ENCODE measurements at regions not wholly inside any gene's neighbourhood (a gene's known extent, or its start where the extent isn't known, plus 50 kb on each side); places are given as distances from the start of the nearest gene placed in this dataset.
A peak's percentile ranks its signal among the peaks of the same experiment; 100 is the strongest.

- Histone ChIP-seq H3K4me3 (replicated peaks in 1 of 3; ENCODE audit: insufficient read depth in 1 of 3, low read depth in 2 of 3, low read length in 3 of 3) (no peak overlapping the region), H2AFZ (ENCODE audit: low read length) (no peak overlapping the region), H3K79me2 (ENCODE audit: insufficient read depth, low read length) (no peaks in the 10 kb centered on the region), H3K4me1 (ENCODE audit: insufficient read depth, low read length) (peaks cover 4% of the 10 kb centered on the region; the same call in 1 of the 2 replicates), H3K27me3 (ENCODE audit: control insufficient read depth in 1 of 2, insufficient read depth in 2 of 2, low read length in 2 of 2) (no peaks in the 10 kb centered on the region), H3K36me3 (replicated peaks in 1 of 2; ENCODE audit: control insufficient read depth in 1 of 2, insufficient read depth in 2 of 2, low read length in 2 of 2) (no peaks in the 10 kb centered on the region), H3K9me3 (ENCODE audit: low read length) (no peaks in the 10 kb centered on the region), H3K9ac (ENCODE audit: insufficient read depth, low read depth, low read length) (no peak overlapping the region), H3K27ac (ENCODE audit: extremely low read length, insufficient read depth, low read length) (no peak overlapping the region), H3K4me2 (ENCODE audit: low read depth, low read length) (no peak overlapping the region), H4K20me1 (ENCODE audit: insufficient read depth, low read length) (no peaks in the 10 kb centered on the region)
- ChIA-PET CTCF (ENCODE audit: low intra/inter-chr PET ratio, low total read pairs) (no interaction called here), POLR2A (no interaction called here)
- in situ Hi-C loops (cut with HindIII; ENCODE audit: extremely low pct_ligation_motif_present, low pct_unique_long_range_greater_than_20kb) (no loop called here), intact Hi-C loops (cut with micrococcal nuclease; ENCODE audit: unreplicated experiment) (no loop called here)
- ATAC-seq (peak; percentile 39; the same call in 1 of the 3 replicates), FAIRE-seq (no peak), DNase-seq (ENCODE audit: low spot score) (peak; percentile 4)
- BruUV-seq (replicated peaks) = no TSS peak
- WGBS (ENCODE audit: low lambda C conversion rate) = 0% methylated on average over 1 of the region's 1 CpG
- no peak for TF ChIP-seq PAX8 (CRISPR knock-in tag; IDR thresholded peaks at IDR 0.05; ENCODE audit: borderline replicate concordance)
- TF ChIP-seq MIER3 (CRISPR knock-in tag; IDR thresholded peaks at IDR 0.05; ENCODE audit: borderline replicate concordance) = no peak
- TF ChIP-seq PAXIP1 (CRISPR knock-in tag; conservative IDR thresholded peaks at IDR 0.05) = peak; percentile 47
- TF ChIP-seq CSRNP2 (CRISPR knock-in tag; conservative IDR thresholded peaks at IDR 0.05; ENCODE audit: low read depth) = no peak
- TF ChIP-seq TFAP4 (IDR thresholded peaks at IDR 0.05; ENCODE audit: borderline replicate concordance, low read depth) = 0 out of 2 replicates have a peak, but pooled peaks have one; percentile 45
- TF ChIP-seq FOXP1 (IDR thresholded peaks at IDR 0.05) = no peak
- TF ChIP-seq FOXP1 (CRISPR knock-in tag; IDR thresholded peaks at IDR 0.05) = no peak
- TF ChIP-seq U2AF1 (optimal IDR thresholded peaks at IDR 0.05; ENCODE audit: low read depth, low read length) = no peak
- no peak for TF ChIP-seq ZNF564 (CRISPR knock-in tag; IDR thresholded peaks at IDR 0.05)
- no peak for TF ChIP-seq RELA (CRISPR knock-in tag; IDR thresholded peaks at IDR 0.05)
- no peak for TF ChIP-seq ATRX (CRISPR knock-in tag; IDR thresholded peaks at IDR 0.05; ENCODE audit: borderline replicate concordance)
- TF ChIP-seq HNF4A (CRISPR knock-in tag; IDR thresholded peaks at IDR 0.05) = peak; percentile 41; the same call in 1 of the 2 replicates
- TF ChIP-seq ZNF451 (CRISPR knock-in tag; IDR thresholded peaks at IDR 0.05) = no peak
- no peak for TF ChIP-seq MTF1 (CRISPR knock-in tag; IDR thresholded peaks at IDR 0.05)
- peak; percentile 47; the same call in 1 of the 2 replicates for TF ChIP-seq AHDC1 (CRISPR knock-in tag; IDR thresholded peaks at IDR 0.05; ENCODE audit: borderline replicate concordance)
- TF ChIP-seq RFXANK (CRISPR knock-in tag; IDR thresholded peaks at IDR 0.05) = no peak
These were observed 1010.8 kb upstream of the EDIL3 start for GRCh38 chr5:85395526-85395925.

Data from HepG2 (cell line).